ENCODE measurements at regions not wholly inside any gene's neighbourhood (a gene's known extent, or its start where the extent isn't known, plus 50 kb on each side); places are given as distances from the start of the nearest gene placed in this dataset.

GRCh38 chr1:87916965-87917364, 588.3 kb downstream of the LMO4 start:
- no peak for TF ChIP-seq CTCF (IDR thresholded peaks at IDR 0.05)
- no peak for TF ChIP-seq ZFX (IDR thresholded peaks at IDR 0.05; ENCODE audit: borderline replicate concordance)
- H3K27ac ChIP-seq: no peak overlapping the region

GRCh38 chr1:87918398-87918797, 589.7 kb downstream of the LMO4 start:
- H3K27ac ChIP-seq: no peak overlapping the region
- TF ChIP-seq CTCF (IDR thresholded peaks at IDR 0.05) (no peak), ZFX (IDR thresholded peaks at IDR 0.05; ENCODE audit: borderline replicate concordance) (no peak)

DNA sequence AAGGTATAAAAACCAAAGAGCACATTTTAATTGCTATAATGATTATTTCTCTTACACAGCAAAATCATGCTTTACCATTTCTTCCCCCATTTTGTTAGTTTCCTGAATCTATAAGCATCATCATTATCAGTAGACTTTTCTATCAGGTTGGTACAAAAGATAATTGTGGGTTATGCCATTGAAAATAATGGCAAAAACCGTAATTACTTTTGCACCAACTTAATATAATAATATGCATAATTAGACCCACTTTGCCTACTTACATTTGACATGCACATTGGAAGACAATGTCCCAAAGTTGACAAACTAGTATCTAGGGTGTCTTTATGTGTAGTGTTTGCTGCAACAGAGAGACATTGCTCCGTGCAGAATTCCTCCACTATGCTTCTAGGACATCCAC, 594.2 kb downstream of the LMO4 start:
- TF ChIP-seq CTCF (IDR thresholded peaks at IDR 0.05) (no peak), ZFX (IDR thresholded peaks at IDR 0.05; ENCODE audit: borderline replicate concordance) (no peak)
- no peak overlapping the region for H3K27ac ChIP-seq

GRCh38 chr1:87926131-87926830, 597.6 kb downstream of the LMO4 start:
- no peak overlapping the region for H3K27ac ChIP-seq
- TF ChIP-seq ZFX (IDR thresholded peaks at IDR 0.05; ENCODE audit: borderline replicate concordance): no peak
- TF ChIP-seq CTCF (IDR thresholded peaks at IDR 0.05): no peak

GRCh38 chr1:87926921-87927320, 598.2 kb downstream of the LMO4 start:
- no peak overlapping the region for H3K27ac ChIP-seq
- TF ChIP-seq CTCF (IDR thresholded peaks at IDR 0.05) (no peak), ZFX (IDR thresholded peaks at IDR 0.05; ENCODE audit: borderline replicate concordance) (no peak)

DNA sequence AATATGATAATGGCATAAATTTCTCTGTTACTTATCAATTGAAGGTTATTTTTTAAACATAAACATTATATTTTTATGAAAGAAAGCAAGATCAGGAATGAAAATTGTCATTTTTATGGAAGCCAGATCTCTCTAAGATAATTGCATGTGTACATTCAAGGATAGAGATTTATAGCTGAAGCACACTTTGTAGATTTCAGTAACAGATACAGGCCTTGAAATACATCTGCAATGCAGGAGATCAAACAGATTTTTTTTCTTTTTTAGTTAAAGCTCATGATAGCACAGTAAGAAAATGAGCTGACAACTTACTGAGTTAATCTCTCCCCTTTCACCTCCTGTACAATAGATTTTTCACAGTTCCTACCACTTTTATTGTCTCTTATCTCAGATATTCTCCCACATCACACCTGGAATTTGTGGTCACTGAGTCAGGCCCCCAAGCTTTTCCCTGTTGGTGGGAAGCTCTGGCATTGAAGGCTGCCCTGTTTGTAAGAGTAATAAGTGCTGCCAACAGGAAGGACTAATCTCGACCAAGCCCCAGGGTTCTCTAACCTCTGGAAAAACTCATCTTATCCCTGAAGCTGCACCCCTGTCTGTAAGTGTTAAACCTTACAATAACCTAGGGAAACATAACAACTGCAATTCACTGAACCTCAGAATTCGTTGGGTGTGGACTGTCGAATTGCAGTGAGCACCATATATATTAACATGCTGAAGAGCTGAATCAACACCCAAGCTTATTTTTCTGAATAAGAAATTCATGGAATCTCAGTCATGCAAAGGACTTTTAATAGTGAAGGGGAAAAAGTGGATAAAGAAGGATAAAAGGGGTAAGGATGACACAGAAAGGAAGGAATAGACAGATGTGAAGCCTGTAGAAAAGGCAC, 599.0 kb downstream of the LMO4 start:
- no peak for TF ChIP-seq ZFX (IDR thresholded peaks at IDR 0.05; ENCODE audit: borderline replicate concordance)
- TF ChIP-seq CTCF (IDR thresholded peaks at IDR 0.05): no peak
- H3K27ac ChIP-seq: no peak overlapping the region

GRCh38 chr1:87928623-87929022, 599.9 kb downstream of the LMO4 start:
- no peak for TF ChIP-seq CTCF (IDR thresholded peaks at IDR 0.05)
- TF ChIP-seq ZFX (IDR thresholded peaks at IDR 0.05; ENCODE audit: borderline replicate concordance): no peak
- H3K27ac ChIP-seq: no peak overlapping the region
